Bone marrow (tissue), 2 donors: ENCODE measurements at regions not wholly inside any gene's neighbourhood (a gene's known extent, or its start where the extent isn't known, plus 50 kb on each side); places are given as distances from the start of the nearest gene placed in this dataset.

Experiments
- DNase-seq, 2 donors: peaks; one replicate each; lab custom pipeline; 2025; lab: John Stamatoyannopoulos, UW

GRCh38 chr13:50104493-50104892 lies 89.2 kb downstream of the KCNRG start:
- DNase-seq, result no peak

GRCh38 chr13:50106559-50106958 lies 91.3 kb downstream of the KCNRG start:
- peak in 1 of 2 donors; percentile 22 for DNase-seq

- no peak for DNase-seq
These were observed 92.0 kb downstream of the KCNRG start for GRCh38 chr13:50107205-50107604.

GRCh38 chr13:50114961-50115360 lies 99.7 kb downstream of the KCNRG start:
- DNase-seq, result no peak

- no peak for DNase-seq
These were observed 100.5 kb downstream of the KCNRG start for GRCh38 chr13:50115695-50116094.

GRCh38 chr13:50116430-50116973 lies 101.3 kb downstream of the KCNRG start:
- DNase-seq, result peak in 1 of 2 donors; percentile 28

GRCh38 chr13:50119591-50119990 lies 104.3 kb downstream of the KCNRG start:
- no peak for DNase-seq

- DNase-seq, result peak in 1 of 2 donors; percentile 49
These were observed 107.2 kb downstream of the KCNRG start for GRCh38 chr13:50122455-50122854.

GRCh38 chr13:50123002-50123401 lies 107.8 kb downstream of the KCNRG start:
- no peak for DNase-seq

GRCh38 chr13:50123515-50123861 lies 108.2 kb downstream of the KCNRG start:
- no peak for DNase-seq

GRCh38 chr13:50123862-50124535 lies 108.8 kb downstream of the KCNRG start:
- peak; percentile 91 to 92 for DNase-seq

- DNase-seq, result no peak
These were observed 109.5 kb downstream of the KCNRG start for GRCh38 chr13:50124536-50125303.

- DNase-seq, result peak in 1 of 2 donors; percentile 72
These were observed 110.0 kb downstream of the KCNRG start for GRCh38 chr13:50125304-50125553.

- DNase-seq, result peak; percentile 87 to 93
These were observed 110.5 kb downstream of the KCNRG start for GRCh38 chr13:50125554-50126262.

- DNase-seq, result peak in 1 of 2 donors; percentile 44
These were observed 111.2 kb downstream of the KCNRG start for GRCh38 chr13:50126263-50126992.

GRCh38 chr13:50126993-50127725 lies 111.9 kb downstream of the KCNRG start:
- DNase-seq, result peak in 1 of 2 donors; percentile 58

- DNase-seq, result no peak
These were observed 112.6 kb downstream of the KCNRG start for GRCh38 chr13:50127726-50128291.

- DNase-seq, result no peak
These were observed 113.2 kb downstream of the KCNRG start for GRCh38 chr13:50128428-50128931.

GRCh38 chr13:50129081-50129705 lies 113.9 kb downstream of the KCNRG start:
- DNase-seq, result no peak

- no peak for DNase-seq
These were observed 114.5 kb downstream of the KCNRG start for GRCh38 chr13:50129706-50130122.
